Esophagus muscularis mucosa (tissue), 4 donors: ENCODE measurements at regions not wholly inside any gene's neighbourhood (a gene's known extent, or its start where the extent isn't known, plus 50 kb on each side); places are given as distances from the start of the nearest gene placed in this dataset.
A peak's percentile ranks its signal among the peaks of the same experiment; 100 is the strongest.

ENCODE experiments used
- DNase-seq: peaks from one replicate; pipeline ENCODE4 v3.0.0-alpha.2; 2017; ENCODE audit errors: extremely low spot score
- H3K27ac ChIP-seq, 4 donors: fragments of 200-600 bp; sonication (generic); replicated peaks in 1 of 4; 1 replicate in 3 of 4; 2 replicates in 1 of 4; pipeline ENCODE4 v1.5.1; 2016 to 2019; ENCODE audit warnings: mild to moderate bottlenecking in 1 of 4
- H3K27me3 ChIP-seq, 4 donors: fragments of 200-600 bp; sonication (generic); one replicate each; pipeline versions ENCODE4 v1.5.1 to v1.6.0; 2016 to 2019
- H3K36me3 ChIP-seq, 4 donors: fragments of 200-600 bp; sonication (generic); one replicate each; pipeline ENCODE4 v1.5.1; 2016 to 2019
- H3K4me1 ChIP-seq, 4 donors: fragments of 200-600 bp; sonication (generic); one replicate each; pipeline ENCODE4 v1.5.1; 2016 to 2019
- H3K4me3 ChIP-seq, 4 donors: fragments of 200-600 bp; sonication (generic); 1 replicate in 2 of 4; 2 replicates in 2 of 4; pipeline ENCODE4 v1.5.1; 2016 to 2019; ENCODE audit warnings: mild to moderate bottlenecking in 4 of 4, moderate library complexity in 1 of 4
- H3K9me3 ChIP-seq, 4 donors: fragments of 200-600 bp; sonication (generic); 1 replicate in 3 of 4; 2 replicates in 1 of 4; pipeline ENCODE4 v1.5.1; 2016 to 2019
- CTCF ChIP-seq, 3 experiments: fragments of 200-600 bp in 2 of 3; fragments of 450-650 bp in 1 of 3; sonication (generic) in 2 of 3; IDR thresholded peaks; one replicate each; pipeline ENCODE4 v1.5.1; 2017 to 2019; ENCODE audit warnings: antibody characterized with exemption in 3 of 3, mild to moderate bottlenecking in 2 of 3, moderate library complexity in 1 of 3
- EP300 ChIP-seq: sonication (generic); formaldehyde crosslinking; IDR thresholded peaks from one replicate; pipeline ENCODE4 v1.6.1; 2017; ENCODE audit warnings: antibody characterized with exemption
- POLR2A ChIP-seq: fragments of 450-650 bp; IDR thresholded peaks from one replicate; pipeline ENCODE4 v1.6.1; 2017; ENCODE audit warnings: antibody characterized with exemption, moderate library complexity, mild to moderate bottlenecking, low read depth
- POLR2AphosphoS5 ChIP-seq, 2 donors: sonication (generic); formaldehyde crosslinking; IDR thresholded peaks; one replicate each; pipeline ENCODE4 v1.6.1; 2017; ENCODE audit warnings: antibody characterized with exemption in 2 of 2
- WGBS: methylation state at CpG from one replicate; pipeline ENCODE4 v1.1.5; 2018; 5-methylcytosine and 5-hydroxymethylcytosine counted together
- intact Hi-C: fragments of 100-400 bp; cut with DNase I; formaldehyde crosslinking; loops from one replicate; pipeline ENCODE4 v1.15.1; 2023

- no peak for TF ChIP-seq EP300
- no peak for TF ChIP-seq POLR2AphosphoS5 (IDR thresholded peaks at IDR 0.05)
- TF ChIP-seq CTCF (IDR thresholded peaks at IDR 0.05): no peak
- TF ChIP-seq POLR2A: no peak
- no peaks in the 10 kb centered on the region for H3K36me3 ChIP-seq
- peaks cover 0 to 12% (median 0%) of the 10 kb centered on the region in 4 donors for H3K9me3 ChIP-seq
- H3K4me1 ChIP-seq: peaks cover 0 to 4% (median under 1%) of the 10 kb centered on the region in 4 donors
- no peak for DNase-seq
- WGBS: 56% methylated on average over 1 of the region's 1 CpG
- intact Hi-C loops: no loop called here
- H3K27ac ChIP-seq: no peak overlapping the region
- H3K27me3 ChIP-seq: no peaks in the 10 kb centered on the region
- H3K4me3 ChIP-seq: no peak overlapping the region
Measured at GRCh38 chrX:69065451-69065850, 99.8 kb downstream of the PJA1 start.

GRCh38 chrX:69063486-69063885, 101.8 kb downstream of the PJA1 start:
- peaks cover 0 to 5% (median 0%) of the 10 kb centered on the region in 4 donors for H3K4me1 ChIP-seq
- DNase-seq: no peak
- H3K9me3 ChIP-seq: peaks cover 0 to 12% (median 0%) of the 10 kb centered on the region in 4 donors
- WGBS: 84% methylated on average over 4 of the region's 4 CpGs
- H3K4me3 ChIP-seq: no peak overlapping the region
- no peak overlapping the region for H3K27ac ChIP-seq
- H3K27me3 ChIP-seq: no peaks in the 10 kb centered on the region
- TF ChIP-seq POLR2A (no peak), CTCF (IDR thresholded peaks at IDR 0.05) (no peak), POLR2AphosphoS5 (IDR thresholded peaks at IDR 0.05) (no peak), EP300 (no peak)
- H3K36me3 ChIP-seq: no peaks in the 10 kb centered on the region
- intact Hi-C loops: no loop called here

- H3K36me3 ChIP-seq: no peaks in the 10 kb centered on the region
- 56% methylated on average over 3 of the region's 4 CpGs for WGBS
- no peak overlapping the region for H3K4me3 ChIP-seq
- TF ChIP-seq POLR2AphosphoS5 (IDR thresholded peaks at IDR 0.05) (no peak), CTCF (IDR thresholded peaks at IDR 0.05) (no peak), EP300 (no peak), POLR2A (no peak)
- H3K9me3 ChIP-seq: peaks cover 0 to 12% (median 0%) of the 10 kb centered on the region in 4 donors
- H3K27me3 ChIP-seq: no peaks in the 10 kb centered on the region
- H3K4me1 ChIP-seq: peaks cover 0 to 5% (median 0%) of the 10 kb centered on the region in 4 donors
- H3K27ac ChIP-seq: no peak overlapping the region
- intact Hi-C loops: no loop called here
- DNase-seq: no peak
Measured at GRCh38 chrX:69062493-69062892, 102.8 kb downstream of the PJA1 start.

GRCh38 chrX:69060631-69061408, 104.4 kb downstream of the PJA1 start:
- Histone ChIP-seq H3K9me3 (peaks cover 0 to 12% (median 0%) of the 10 kb centered on the region in 4 donors), H3K4me1 (peaks cover 0 to 5% (median 0%) of the 10 kb centered on the region in 4 donors), H3K27me3 (no peaks in the 10 kb centered on the region), H3K36me3 (no peaks in the 10 kb centered on the region), H3K27ac (no peak overlapping the region), H3K4me3 (no peak overlapping the region)
- DNase-seq: no peak
- TF ChIP-seq EP300 (no peak), POLR2A (no peak), POLR2AphosphoS5 (IDR thresholded peaks at IDR 0.05) (peak in 1 of 2 donors; percentile 16), CTCF (IDR thresholded peaks at IDR 0.05) (peak; percentile 37 to 53 (median 40))
- intact Hi-C loops: loop anchor here (1.0 kb wide), 1 partner anchor 234 kb away; no protein-coding TSS in a partner anchor
- 60% methylated on average over 5 of the region's 6 CpGs for WGBS
